OCI-LY1 (cell line): ENCODE measurements at regions not wholly inside any gene's neighbourhood (a gene's known extent, or its start where the extent isn't known, plus 50 kb on each side); places are given as distances from the start of the nearest gene placed in this dataset.

Experiments
- H2AFZ ChIP-seq: fragments of 200-600 bp; sonication (generic), shearing (Covaris generic); 2 replicates; pipeline ENCODE4 v1.6.0; 2014; ENCODE audit warnings: antibody characterized with exemption, mild to moderate bottlenecking, low read length
- H3F3A ChIP-seq: fragments of 200-600 bp; sonication (generic), shearing (Covaris generic); 2 replicates; pipeline ENCODE4 v1.6.0; 2014; ENCODE audit warnings: mild to moderate bottlenecking, antibody characterized with exemption, low read length, moderate library complexity; ENCODE audit not compliant: insufficient read depth
- H3K27ac ChIP-seq: fragments of 200-600 bp; sonication (generic); 2 replicates; pipeline ENCODE4 v1.5.1; 2014; ENCODE audit warnings: low read length, mixed run types, mild to moderate bottlenecking, low read depth; ENCODE audit not compliant: poor library complexity, severe bottlenecking
- H3K27me3 ChIP-seq: fragments of 200-600 bp; sonication (generic); 2 replicates; pipeline ENCODE4 v1.6.0; 2014; ENCODE audit warnings: antibody characterized with exemption, mild to moderate bottlenecking, low read length, moderate library complexity; ENCODE audit not compliant: insufficient read depth
- H3K36me3 ChIP-seq: fragments of 200-600 bp; sonication (generic); 2 replicates; pipeline ENCODE4 v1.6.1; 2014; ENCODE audit warnings: mild to moderate bottlenecking, antibody characterized with exemption, low read length, moderate library complexity, mixed read lengths; ENCODE audit not compliant: insufficient read depth
- H3K4me1 ChIP-seq: fragments of 200-600 bp; sonication (generic); 2 replicates; pipeline ENCODE4 v1.5.1; 2014; ENCODE audit warnings: mild to moderate bottlenecking, low read length, moderate library complexity; ENCODE audit not compliant: insufficient read depth, severe bottlenecking
- H3K4me2 ChIP-seq: fragments of 200-600 bp; sonication (generic), shearing (Covaris generic); 2 replicates; pipeline ENCODE4 v1.6.1; 2014; ENCODE audit warnings: low read length
- H3K4me3 ChIP-seq: fragments of 200-600 bp; sonication (generic); 2 replicates; pipeline ENCODE4 v1.5.1; 2014; ENCODE audit warnings: low read length, low read depth, mild to moderate bottlenecking, mixed read lengths; ENCODE audit not compliant: poor library complexity, severe bottlenecking
- H3K79me2 ChIP-seq: fragments of 200-600 bp; shearing (Covaris generic); 2 replicates; pipeline ENCODE4 v1.6.1; 2016; ENCODE audit warnings: mixed run types, low read length, mixed read lengths; ENCODE audit not compliant: insufficient read depth
- H3K9ac ChIP-seq: fragments of 200-600 bp; sonication (generic), shearing (Covaris generic); 2 replicates; pipeline ENCODE4 v1.6.1; 2014; ENCODE audit warnings: mild to moderate bottlenecking, low read length, mixed read lengths
- H3K9me2 ChIP-seq: fragments of 200-600 bp; sonication (generic), shearing (Covaris generic); 2 replicates; pipeline ENCODE4 v1.6.1; 2014; ENCODE audit warnings: low read depth, mild to moderate bottlenecking, low read length, mixed read lengths
- H3K9me3 ChIP-seq: fragments of 200-600 bp; shearing (Covaris generic); 2 replicates; pipeline ENCODE4 v1.6.1; 2014; ENCODE audit warnings: low read length, mixed read lengths
- H4K20me1 ChIP-seq: fragments of 200-600 bp; sonication (generic), shearing (Covaris generic); 2 replicates; pipeline ENCODE4 v1.6.0; 2016; ENCODE audit warnings: mild to moderate bottlenecking, low read length; ENCODE audit not compliant: insufficient read depth
- CTCF ChIP-seq: fragments of 200-600 bp; sonication (generic), shearing (Covaris generic); IDR thresholded peaks from 2 replicates; pipeline ENCODE4 v1.5.1; 2017; ENCODE audit warnings: mild to moderate bottlenecking, antibody characterized with exemption, low read length, moderate library complexity, mixed read lengths
- EZH2 ChIP-seq: fragments of 200-600 bp; sonication (generic), shearing (Covaris generic); IDR thresholded peaks from 2 replicates; pipeline ENCODE4 v1.8.0; 2017; ENCODE audit warnings: borderline replicate concordance, mixed run types, mild to moderate bottlenecking, antibody characterized with exemption, low read length, moderate library complexity, mixed read lengths

GRCh38 chr1:5753549-5754421 lies 238.4 kb downstream of the NPHP4 start:
- Histone ChIP-seq H3K9ac (no peak overlapping the region), H3K9me2 (no peaks in the 10 kb centered on the region), H3K27me3 (0 out of 2 replicates have a peak, but pooled peaks cover 6% of the 10 kb centered on the region), H3K4me2 (no peak overlapping the region), H3K9me3 (no peaks in the 10 kb centered on the region), H3K79me2 (no peaks in the 10 kb centered on the region), H3K4me1 (no peaks in the 10 kb centered on the region), H3K27ac (no peak overlapping the region), H3F3A (no peaks in the 10 kb centered on the region), H4K20me1 (no peaks in the 10 kb centered on the region), H2AFZ (no peak overlapping the region), H3K36me3 (no peaks in the 10 kb centered on the region), H3K4me3 (no peak overlapping the region)
- no peak for TF ChIP-seq EZH2
- no peak for TF ChIP-seq CTCF

GRCh38 chr1:5752746-5753548 lies 239.3 kb downstream of the NPHP4 start:
- Histone ChIP-seq H3K36me3 (no peaks in the 10 kb centered on the region), H3F3A (no peaks in the 10 kb centered on the region), H3K9ac (no peak overlapping the region), H2AFZ (no peak overlapping the region), H3K4me2 (no peak overlapping the region), H3K9me3 (no peaks in the 10 kb centered on the region), H3K27ac (no peak overlapping the region), H4K20me1 (no peaks in the 10 kb centered on the region), H3K4me3 (no peak overlapping the region), H3K79me2 (no peaks in the 10 kb centered on the region), H3K4me1 (no peaks in the 10 kb centered on the region), H3K27me3 (0 out of 2 replicates have a peak, but pooled peaks cover 6% of the 10 kb centered on the region), H3K9me2 (no peaks in the 10 kb centered on the region)
- no peak for TF ChIP-seq CTCF
- no peak for TF ChIP-seq EZH2

GRCh38 chr1:5751833-5752745 lies 240.1 kb downstream of the NPHP4 start:
- no peaks in the 10 kb centered on the region for H3K4me1 ChIP-seq
- H3K27ac ChIP-seq, result no peak overlapping the region
- no peaks in the 10 kb centered on the region for H4K20me1 ChIP-seq
- 0 out of 2 replicates have a peak, but pooled peaks cover 6% of the 10 kb centered on the region for H3K27me3 ChIP-seq
- no peak overlapping the region for H3K9ac ChIP-seq
- H3K9me2 ChIP-seq, result no peaks in the 10 kb centered on the region
- H3K9me3 ChIP-seq, result no peaks in the 10 kb centered on the region
- H3K36me3 ChIP-seq, result no peaks in the 10 kb centered on the region
- H3K4me3 ChIP-seq, result no peak overlapping the region
- TF ChIP-seq EZH2, result no peak
- TF ChIP-seq CTCF, result no peak
- no peak overlapping the region for H3K4me2 ChIP-seq
- no peaks in the 10 kb centered on the region for H3K79me2 ChIP-seq
- no peaks in the 10 kb centered on the region for H3F3A ChIP-seq
- H2AFZ ChIP-seq, result no peak overlapping the region
